PC-9 (cell line): ENCODE measurements at regions not wholly inside any gene's neighbourhood (a gene's known extent, or its start where the extent isn't known, plus 50 kb on each side); places are given as distances from the start of the nearest gene placed in this dataset.

Experiments used
- BruUV-seq: library from RNA; stranded (reverse); fragments of 400-500 nt; replicated peaks from 2 replicates; lab custom pipeline; 2021; lab: Mats Ljungman, UMichigan
- CTCF ChIA-PET: fragments of 300-600 bp; sonication (Branson Sonifier 250); formaldehyde crosslinking; loops from one replicate; lab custom pipeline; 2022; ENCODE audit warnings: antibody characterized with exemption; lab: Charles Lee
- POLR2A ChIA-PET: fragments of 300-600 bp; sonication (Branson Sonifier 250); formaldehyde crosslinking; loops from one replicate; lab custom pipeline; 2022; ENCODE audit warnings: antibody characterized with exemption; ENCODE audit not compliant: unreplicated experiment; lab: Charles Lee
- DNase-seq, 2 experiments: peaks; one replicate each; pipeline versions ENCODE4 v3.0.0 to v3.0.0-alpha.2; 2015 to 2022; ENCODE audit warnings: mixed read lengths in 1 of 2
- H2AFZ ChIP-seq: fragments of 200-600 bp; sonication (generic); 2 replicates; pipeline ENCODE4 v1.8.1; 2017; ENCODE audit warnings: antibody characterized with exemption
- H3F3A ChIP-seq: fragments of 200-600 bp; sonication (generic); 2 replicates; pipeline ENCODE4 v1.8.1; 2017; ENCODE audit warnings: antibody characterized with exemption, mild to moderate bottlenecking, low read depth; ENCODE audit not compliant: insufficient read depth
- H3K27ac ChIP-seq: fragments of 200-600 bp; sonication (generic); 2 replicates; pipeline ENCODE4 v1.6.1; 2016; ENCODE audit warnings: mixed run types
- H3K27me3 ChIP-seq: fragments of 200-600 bp; sonication (generic); 2 replicates; pipeline ENCODE4 v1.6.1; 2016; ENCODE audit warnings: low read depth, mixed run types; ENCODE audit not compliant: insufficient read depth
- H3K36me3 ChIP-seq: fragments of 200-600 bp; sonication (generic); 2 replicates; pipeline ENCODE4 v1.6.1; 2016; ENCODE audit warnings: low read depth, mixed run types
- H3K4me1 ChIP-seq: fragments of 200-600 bp; sonication (generic); replicated peaks from 2 replicates; pipeline ENCODE4 v1.6.1; 2016; ENCODE audit warnings: mixed run types; ENCODE audit not compliant: insufficient read depth
- H3K4me2 ChIP-seq: fragments of 200-600 bp; sonication (generic); 2 replicates; pipeline ENCODE4 v1.6.1; 2017; ENCODE audit warnings: mixed run types
- H3K4me3 ChIP-seq: fragments of 200-600 bp; sonication (generic); 2 replicates; pipeline ENCODE4 v1.6.1; 2016; ENCODE audit warnings: mixed run types
- H3K79me2 ChIP-seq: fragments of 200-600 bp; sonication (generic); 2 replicates; pipeline ENCODE4 v1.6.1; 2017; ENCODE audit warnings: low read depth, mixed run types
- H3K9me2 ChIP-seq: fragments of 200-600 bp; sonication (generic); 2 replicates; pipeline ENCODE4 v1.8.1; 2017; ENCODE audit warnings: mild to moderate bottlenecking; ENCODE audit not compliant: insufficient read depth
- H3K9me3 ChIP-seq: fragments of 200-600 bp; sonication (generic); 2 replicates; pipeline ENCODE4 v1.8.1; 2016; ENCODE audit warnings: low read depth; ENCODE audit not compliant: insufficient read depth
- H4K20me1 ChIP-seq: fragments of 200-600 bp; sonication (generic); 2 replicates; pipeline ENCODE4 v1.8.1; 2017; ENCODE audit not compliant: insufficient read depth
- EZH2 ChIP-seq: fragments of 200-600 bp; sonication (generic); IDR thresholded peaks from 2 replicates; pipeline ENCODE4 v1.8.0; 2017; ENCODE audit warnings: antibody characterized with exemption, low read depth
- intact Hi-C: fragments of 100-400 bp; cut with micrococcal nuclease; formaldehyde crosslinking; loops from one replicate; pipeline ENCODE4 v1.10.0; 2022; ENCODE audit not compliant: unreplicated experiment
- TF ChIP-seq, protein P1 (sequence below): fragments of 200-600 bp; sonication (generic); conservative IDR thresholded peaks from 2 replicates; pipeline ENCODE4 v1.6.1; 2017; ENCODE audit warnings: mixed run types, antibody characterized with exemption, mild to moderate bottlenecking, moderate library complexity

DNA sequence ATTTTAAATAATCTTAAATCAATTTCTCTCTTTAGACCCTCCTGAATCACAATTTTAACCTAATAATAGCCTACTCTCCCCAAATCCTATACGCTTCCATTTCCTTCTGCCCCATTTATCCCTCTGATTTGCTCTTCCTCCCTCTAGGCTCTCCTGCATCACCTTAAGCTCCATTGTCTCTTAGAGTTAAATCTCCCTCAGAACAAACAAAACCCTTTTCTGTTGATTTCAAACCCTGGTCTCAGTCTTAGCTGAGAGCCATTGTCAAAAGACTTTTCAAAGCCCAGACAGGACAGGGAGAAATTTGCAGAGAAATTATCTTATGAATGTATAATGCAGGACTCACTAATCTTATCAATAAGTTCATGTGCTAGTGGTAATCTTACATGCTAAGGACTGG, 106.1 kb downstream of the C12orf75 start:
- intact Hi-C loops = no loop called here
- no peak for TF ChIP-seq EZH2
- TF ChIP-seq, protein P1, sequence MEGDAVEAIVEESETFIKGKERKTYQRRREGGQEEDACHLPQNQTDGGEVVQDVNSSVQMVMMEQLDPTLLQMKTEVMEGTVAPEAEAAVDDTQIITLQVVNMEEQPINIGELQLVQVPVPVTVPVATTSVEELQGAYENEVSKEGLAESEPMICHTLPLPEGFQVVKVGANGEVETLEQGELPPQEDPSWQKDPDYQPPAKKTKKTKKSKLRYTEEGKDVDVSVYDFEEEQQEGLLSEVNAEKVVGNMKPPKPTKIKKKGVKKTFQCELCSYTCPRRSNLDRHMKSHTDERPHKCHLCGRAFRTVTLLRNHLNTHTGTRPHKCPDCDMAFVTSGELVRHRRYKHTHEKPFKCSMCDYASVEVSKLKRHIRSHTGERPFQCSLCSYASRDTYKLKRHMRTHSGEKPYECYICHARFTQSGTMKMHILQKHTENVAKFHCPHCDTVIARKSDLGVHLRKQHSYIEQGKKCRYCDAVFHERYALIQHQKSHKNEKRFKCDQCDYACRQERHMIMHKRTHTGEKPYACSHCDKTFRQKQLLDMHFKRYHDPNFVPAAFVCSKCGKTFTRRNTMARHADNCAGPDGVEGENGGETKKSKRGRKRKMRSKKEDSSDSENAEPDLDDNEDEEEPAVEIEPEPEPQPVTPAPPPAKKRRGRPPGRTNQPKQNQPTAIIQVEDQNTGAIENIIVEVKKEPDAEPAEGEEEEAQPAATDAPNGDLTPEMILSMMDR = no peak
- Histone ChIP-seq H3K4me3 (no peak overlapping the region), H3K27ac (no peak overlapping the region), H3K9me3 (peaks cover 9% of the 10 kb centered on the region; the same call in 1 of the 2 replicates), H3K4me1 (no peaks in the 10 kb centered on the region), H3K9me2 (no peaks in the 10 kb centered on the region), H3K4me2 (no peak overlapping the region), H4K20me1 (no peaks in the 10 kb centered on the region), H3K36me3 (no peaks in the 10 kb centered on the region), H3F3A (no peaks in the 10 kb centered on the region), H3K79me2 (no peaks in the 10 kb centered on the region), H2AFZ (no peak overlapping the region), H3K27me3 (no peaks in the 10 kb centered on the region)
- ChIA-PET POLR2A (no interaction called here), CTCF (no interaction called here)
- no TSS peak for BruUV-seq
- no peak for DNase-seq

- H3K9me3 ChIP-seq = peaks cover 4% of the 10 kb centered on the region; the same call in 1 of the 2 replicates
- TF ChIP-seq, protein P1 = no peak
- TF ChIP-seq EZH2 = no peak
- intact Hi-C loops = no loop called here
- ChIA-PET CTCF (no interaction called here), POLR2A (no interaction called here)
- no peak overlapping the region for H3K27ac ChIP-seq
- H3K4me1 ChIP-seq = peaks cover 10% of the 10 kb centered on the region
- no peak overlapping the region for H2AFZ ChIP-seq
- no peaks in the 10 kb centered on the region for H3K36me3 ChIP-seq
- no peaks in the 10 kb centered on the region for H3K9me2 ChIP-seq
- no peaks in the 10 kb centered on the region for H3K79me2 ChIP-seq
- no peaks in the 10 kb centered on the region for H4K20me1 ChIP-seq
- H3F3A ChIP-seq = peaks cover 5% of the 10 kb centered on the region; the same call in 1 of the 2 replicates
- H3K4me2 ChIP-seq = no peak overlapping the region
- no TSS peak for BruUV-seq
- DNase-seq = no peak
- no peaks in the 10 kb centered on the region for H3K27me3 ChIP-seq
- no peak overlapping the region for H3K4me3 ChIP-seq
Observed at GRCh38 chr12:105440037-105440664, 109.7 kb downstream of the C12orf75 start.

DNA sequence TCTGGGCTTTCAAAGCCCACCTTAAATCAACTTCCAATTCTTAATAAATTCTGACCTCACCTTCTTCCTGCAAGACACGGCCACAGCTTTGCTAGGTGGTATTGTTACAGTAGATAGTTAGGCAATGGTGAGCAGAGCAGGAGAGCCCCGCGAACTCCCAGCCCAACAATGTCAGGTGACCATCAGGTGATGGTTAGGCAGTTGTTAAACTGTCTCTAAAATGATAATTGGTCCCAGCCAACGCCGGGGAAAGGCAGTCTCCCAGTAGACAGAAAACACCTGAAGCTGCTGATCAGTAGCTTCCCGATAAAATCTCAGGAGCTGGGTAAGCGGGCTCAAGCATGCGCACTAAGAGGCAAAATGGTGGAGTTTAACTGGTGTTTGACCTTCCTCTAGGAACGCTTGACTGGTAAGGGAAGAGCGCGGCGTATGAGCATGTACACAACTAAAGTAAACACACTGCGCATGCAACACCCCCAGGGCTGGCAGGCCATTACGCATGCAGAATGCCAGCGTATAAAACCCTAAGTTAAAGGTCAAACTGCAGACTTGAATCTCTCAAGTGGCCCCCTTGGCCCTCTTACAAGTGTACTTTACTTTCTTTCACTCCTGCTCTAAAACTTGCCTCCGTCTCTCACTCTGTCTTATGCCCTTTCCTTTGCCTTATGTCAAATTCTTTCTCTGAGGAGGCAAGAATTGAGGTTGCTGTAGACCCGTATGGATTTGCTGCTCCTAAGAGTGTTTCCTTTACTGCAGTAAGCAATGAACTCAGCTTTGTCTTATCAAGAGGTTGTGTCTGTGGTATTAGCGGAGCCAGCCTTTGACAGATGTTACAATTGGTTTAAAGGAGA, 113.5 kb downstream of the C12orf75 start:
- TF ChIP-seq EZH2 = no peak
- TF ChIP-seq, protein P1 = no peak
- no peak for DNase-seq
- peaks cover 4% of the 10 kb centered on the region; the same call in 1 of the 2 replicates for H3K9me3 ChIP-seq
- H3K27ac ChIP-seq = no peak overlapping the region
- H3K9me2 ChIP-seq = no peaks in the 10 kb centered on the region
- ChIA-PET CTCF (interaction anchor here (0.6 kb wide), 1 partner anchor 73 kb away, joined by 4 read pairs; no protein-coding TSS in a partner anchor), POLR2A (interaction anchor here (0.6 kb wide), 1 partner anchor 1514 kb away, joined by 4 read pairs; no protein-coding TSS in a partner anchor)
- H3K36me3 ChIP-seq = no peaks in the 10 kb centered on the region
- intact Hi-C loops = no loop called here
- H3K27me3 ChIP-seq = no peaks in the 10 kb centered on the region
- H4K20me1 ChIP-seq = no peaks in the 10 kb centered on the region
- no peak overlapping the region for H2AFZ ChIP-seq
- H3K4me2 ChIP-seq = no peak overlapping the region
- no peak overlapping the region for H3K4me3 ChIP-seq
- H3F3A ChIP-seq = peaks cover 15% of the 10 kb centered on the region; the same call in 1 of the 2 replicates
- BruUV-seq = no TSS peak
- no peaks in the 10 kb centered on the region for H3K79me2 ChIP-seq
- H3K4me1 ChIP-seq = peaks cover 24% of the 10 kb centered on the region
